Transverse colon (tissue), 3 donors: ENCODE measurements at regions not wholly inside any gene's neighbourhood (a gene's known extent, or its start where the extent isn't known, plus 50 kb on each side); places are given as distances from the start of the nearest gene placed in this dataset.

Experiments used
- CTCF ChIP-seq, 5 experiments: fragments of 200-600 bp in 3 of 5; fragments of 450-650 bp in 2 of 5; sonication (generic) in 3 of 5; IDR thresholded peaks; 1 replicate in 2 of 5; 2 replicates in 3 of 5; pipeline ENCODE4 v1.5.1; 2016 to 2017; ENCODE audit warnings: antibody characterized with exemption in 5 of 5, inconsistent platforms in 3 of 5, mild to moderate bottlenecking in 2 of 5, moderate library complexity in 1 of 5
- EP300 ChIP-seq: sonication (generic); formaldehyde crosslinking; IDR thresholded peaks from one replicate; pipeline ENCODE4 v1.6.1; 2017; ENCODE audit warnings: antibody characterized with exemption, low read depth
- POLR2A ChIP-seq: fragments of 450-650 bp; IDR thresholded peaks from one replicate; pipeline ENCODE4 v1.6.1; 2016; ENCODE audit warnings: antibody characterized with exemption, mild to moderate bottlenecking, moderate library complexity

GRCh38 chr3:74332165-74332564 is 282.3 kb downstream of the CNTN3 start:
- no peak for TF ChIP-seq CTCF (IDR thresholded peaks at IDR 0.05)
- no peak for TF ChIP-seq EP300
- TF ChIP-seq POLR2A: no peak
